OCI-LY1 (cell line): ENCODE measurements at regions not wholly inside any gene's neighbourhood (a gene's known extent, or its start where the extent isn't known, plus 50 kb on each side); places are given as distances from the start of the nearest gene placed in this dataset.

Experiments
- H2AFZ ChIP-seq: fragments of 200-600 bp; sonication (generic), shearing (Covaris generic); 2 replicates; pipeline ENCODE4 v1.6.0; 2014; ENCODE audit warnings: antibody characterized with exemption, mild to moderate bottlenecking, low read length
- H3F3A ChIP-seq: fragments of 200-600 bp; sonication (generic), shearing (Covaris generic); 2 replicates; pipeline ENCODE4 v1.6.0; 2014; ENCODE audit warnings: mild to moderate bottlenecking, antibody characterized with exemption, low read length, moderate library complexity; ENCODE audit not compliant: insufficient read depth
- H3K27ac ChIP-seq: fragments of 200-600 bp; sonication (generic); 2 replicates; pipeline ENCODE4 v1.5.1; 2014; ENCODE audit warnings: low read length, mixed run types, mild to moderate bottlenecking, low read depth; ENCODE audit not compliant: poor library complexity, severe bottlenecking
- H3K27me3 ChIP-seq: fragments of 200-600 bp; sonication (generic); 2 replicates; pipeline ENCODE4 v1.6.0; 2014; ENCODE audit warnings: antibody characterized with exemption, mild to moderate bottlenecking, low read length, moderate library complexity; ENCODE audit not compliant: insufficient read depth
- H3K36me3 ChIP-seq: fragments of 200-600 bp; sonication (generic); 2 replicates; pipeline ENCODE4 v1.6.1; 2014; ENCODE audit warnings: mild to moderate bottlenecking, antibody characterized with exemption, low read length, moderate library complexity, mixed read lengths; ENCODE audit not compliant: insufficient read depth
- H3K4me1 ChIP-seq: fragments of 200-600 bp; sonication (generic); 2 replicates; pipeline ENCODE4 v1.5.1; 2014; ENCODE audit warnings: mild to moderate bottlenecking, low read length, moderate library complexity; ENCODE audit not compliant: insufficient read depth, severe bottlenecking
- H3K4me2 ChIP-seq: fragments of 200-600 bp; sonication (generic), shearing (Covaris generic); 2 replicates; pipeline ENCODE4 v1.6.1; 2014; ENCODE audit warnings: low read length
- H3K4me3 ChIP-seq: fragments of 200-600 bp; sonication (generic); 2 replicates; pipeline ENCODE4 v1.5.1; 2014; ENCODE audit warnings: low read length, low read depth, mild to moderate bottlenecking, mixed read lengths; ENCODE audit not compliant: poor library complexity, severe bottlenecking
- H3K79me2 ChIP-seq: fragments of 200-600 bp; shearing (Covaris generic); 2 replicates; pipeline ENCODE4 v1.6.1; 2016; ENCODE audit warnings: mixed run types, low read length, mixed read lengths; ENCODE audit not compliant: insufficient read depth
- H3K9ac ChIP-seq: fragments of 200-600 bp; sonication (generic), shearing (Covaris generic); 2 replicates; pipeline ENCODE4 v1.6.1; 2014; ENCODE audit warnings: mild to moderate bottlenecking, low read length, mixed read lengths
- H3K9me2 ChIP-seq: fragments of 200-600 bp; sonication (generic), shearing (Covaris generic); 2 replicates; pipeline ENCODE4 v1.6.1; 2014; ENCODE audit warnings: low read depth, mild to moderate bottlenecking, low read length, mixed read lengths
- H3K9me3 ChIP-seq: fragments of 200-600 bp; shearing (Covaris generic); 2 replicates; pipeline ENCODE4 v1.6.1; 2014; ENCODE audit warnings: low read length, mixed read lengths
- H4K20me1 ChIP-seq: fragments of 200-600 bp; sonication (generic), shearing (Covaris generic); 2 replicates; pipeline ENCODE4 v1.6.0; 2016; ENCODE audit warnings: mild to moderate bottlenecking, low read length; ENCODE audit not compliant: insufficient read depth
- EZH2 ChIP-seq: fragments of 200-600 bp; sonication (generic), shearing (Covaris generic); IDR thresholded peaks from 2 replicates; pipeline ENCODE4 v1.8.0; 2017; ENCODE audit warnings: borderline replicate concordance, mixed run types, mild to moderate bottlenecking, antibody characterized with exemption, low read length, moderate library complexity, mixed read lengths
- TF ChIP-seq, protein P1 (sequence below): fragments of 200-600 bp; sonication (generic), shearing (Covaris generic); IDR thresholded peaks from 2 replicates; pipeline ENCODE4 v1.5.1; 2017; ENCODE audit warnings: mild to moderate bottlenecking, antibody characterized with exemption, low read length, moderate library complexity, mixed read lengths

DNA sequence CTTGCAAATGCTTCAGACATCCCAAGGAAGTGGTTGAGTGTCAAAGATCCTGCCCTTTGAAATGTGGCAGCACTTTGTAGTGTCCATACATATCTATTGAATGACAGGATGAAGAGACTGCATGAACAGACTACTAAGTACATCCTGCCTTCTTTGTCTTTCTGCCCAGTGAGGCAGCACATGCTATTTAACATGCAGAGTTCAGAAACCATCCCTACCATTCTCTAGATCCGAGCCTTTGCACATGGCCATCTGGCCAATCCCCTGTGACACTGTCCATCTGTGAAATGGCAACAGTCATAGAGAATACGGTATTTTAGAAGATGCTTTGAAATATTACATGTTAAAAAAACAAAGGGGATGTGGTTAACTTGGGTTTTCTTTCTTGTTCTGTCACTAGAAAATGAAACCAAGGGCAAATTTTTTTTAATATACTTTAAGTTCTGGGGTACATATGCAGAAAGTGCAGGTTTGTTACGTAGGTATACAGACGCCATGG is 519.6 kb downstream of the NTRK3 start:
- Histone ChIP-seq H3F3A (no peaks in the 10 kb centered on the region), H3K4me1 (no peaks in the 10 kb centered on the region), H3K9ac (no peak overlapping the region), H3K36me3 (no peaks in the 10 kb centered on the region), H3K27ac (no peak overlapping the region), H3K4me3 (no peak overlapping the region), H4K20me1 (no peaks in the 10 kb centered on the region), H3K9me3 (no peaks in the 10 kb centered on the region), H3K79me2 (no peaks in the 10 kb centered on the region), H3K27me3 (no peaks in the 10 kb centered on the region), H3K4me2 (no peak overlapping the region), H3K9me2 (no peaks in the 10 kb centered on the region), H2AFZ (no peak overlapping the region)
- TF ChIP-seq, protein P1, sequence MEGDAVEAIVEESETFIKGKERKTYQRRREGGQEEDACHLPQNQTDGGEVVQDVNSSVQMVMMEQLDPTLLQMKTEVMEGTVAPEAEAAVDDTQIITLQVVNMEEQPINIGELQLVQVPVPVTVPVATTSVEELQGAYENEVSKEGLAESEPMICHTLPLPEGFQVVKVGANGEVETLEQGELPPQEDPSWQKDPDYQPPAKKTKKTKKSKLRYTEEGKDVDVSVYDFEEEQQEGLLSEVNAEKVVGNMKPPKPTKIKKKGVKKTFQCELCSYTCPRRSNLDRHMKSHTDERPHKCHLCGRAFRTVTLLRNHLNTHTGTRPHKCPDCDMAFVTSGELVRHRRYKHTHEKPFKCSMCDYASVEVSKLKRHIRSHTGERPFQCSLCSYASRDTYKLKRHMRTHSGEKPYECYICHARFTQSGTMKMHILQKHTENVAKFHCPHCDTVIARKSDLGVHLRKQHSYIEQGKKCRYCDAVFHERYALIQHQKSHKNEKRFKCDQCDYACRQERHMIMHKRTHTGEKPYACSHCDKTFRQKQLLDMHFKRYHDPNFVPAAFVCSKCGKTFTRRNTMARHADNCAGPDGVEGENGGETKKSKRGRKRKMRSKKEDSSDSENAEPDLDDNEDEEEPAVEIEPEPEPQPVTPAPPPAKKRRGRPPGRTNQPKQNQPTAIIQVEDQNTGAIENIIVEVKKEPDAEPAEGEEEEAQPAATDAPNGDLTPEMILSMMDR = no peak
- no peak for TF ChIP-seq EZH2

DNA sequence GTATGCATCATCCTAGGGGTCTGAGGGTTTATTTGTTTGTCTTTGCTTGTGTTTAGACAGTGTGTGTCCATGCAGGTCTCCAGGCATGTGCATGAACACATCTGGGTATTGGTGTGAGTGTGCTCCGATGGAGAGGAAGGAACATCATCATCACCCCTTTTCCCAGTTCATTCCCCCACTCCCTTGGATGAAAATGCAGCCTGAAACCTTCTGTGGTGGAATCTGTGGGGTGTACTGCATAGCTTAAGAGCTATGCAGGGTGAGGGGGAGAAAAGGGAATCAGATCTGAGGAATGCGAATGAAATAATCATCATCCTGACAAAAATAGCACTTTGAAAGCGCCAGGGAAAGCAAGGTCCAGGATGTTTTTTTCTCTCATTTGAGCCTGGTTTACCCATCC is 520.1 kb downstream of the NTRK3 start:
- H3K4me3 ChIP-seq = no peak overlapping the region
- no peaks in the 10 kb centered on the region for H3K79me2 ChIP-seq
- no peak overlapping the region for H3K27ac ChIP-seq
- TF ChIP-seq, protein P1 = no peak
- TF ChIP-seq EZH2 = no peak
- H2AFZ ChIP-seq = no peak overlapping the region
- H3K4me1 ChIP-seq = no peaks in the 10 kb centered on the region
- H3K36me3 ChIP-seq = no peaks in the 10 kb centered on the region
- no peaks in the 10 kb centered on the region for H3K9me3 ChIP-seq
- no peak overlapping the region for H3K9ac ChIP-seq
- no peaks in the 10 kb centered on the region for H3K27me3 ChIP-seq
- H3F3A ChIP-seq = no peaks in the 10 kb centered on the region
- H3K4me2 ChIP-seq = no peak overlapping the region
- H3K9me2 ChIP-seq = no peaks in the 10 kb centered on the region
- no peaks in the 10 kb centered on the region for H4K20me1 ChIP-seq

DNA sequence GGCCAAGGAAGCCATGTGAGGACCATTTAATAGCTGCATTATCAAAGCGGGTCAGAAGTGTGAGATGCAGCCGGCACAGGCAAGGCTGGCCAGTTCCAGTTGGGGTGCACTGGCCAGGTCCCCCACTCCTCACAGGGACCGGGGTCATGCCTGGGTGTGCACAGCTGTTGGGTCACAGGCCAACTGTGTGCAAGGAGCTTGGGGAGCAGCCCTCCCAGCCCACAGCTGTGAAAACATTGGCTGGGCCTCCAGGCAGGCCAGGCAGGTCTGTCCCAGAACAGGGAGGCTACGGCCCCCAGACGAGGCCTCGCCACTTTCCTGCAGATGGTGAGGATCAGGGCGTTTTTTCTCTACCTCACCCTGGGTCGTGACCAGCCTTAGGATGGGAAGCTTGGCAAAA is 521.0 kb downstream of the NTRK3 start:
- Histone ChIP-seq H4K20me1 (no peaks in the 10 kb centered on the region), H2AFZ (no peak overlapping the region), H3K4me1 (no peaks in the 10 kb centered on the region), H3K4me2 (no peak overlapping the region), H3K79me2 (no peaks in the 10 kb centered on the region), H3K27ac (no peak overlapping the region), H3K27me3 (no peaks in the 10 kb centered on the region), H3K4me3 (no peak overlapping the region), H3K36me3 (no peaks in the 10 kb centered on the region), H3K9me3 (no peaks in the 10 kb centered on the region), H3F3A (no peaks in the 10 kb centered on the region), H3K9me2 (no peaks in the 10 kb centered on the region), H3K9ac (no peak overlapping the region)
- TF ChIP-seq, protein P1 = no peak
- no peak for TF ChIP-seq EZH2
